Smooth muscle cell (in vitro differentiated cells): ENCODE measurements at regions not wholly inside any gene's neighbourhood (a gene's known extent, or its start where the extent isn't known, plus 50 kb on each side); places are given as distances from the start of the nearest gene placed in this dataset.

Source experiments
- DNase-seq: peaks from one replicate; lab custom pipeline; 2025; ENCODE audit not compliant: unreplicated experiment; lab: John Stamatoyannopoulos, UW
- H2AFZ ChIP-seq: fragments of 200-600 bp; sonication (generic); 2 replicates; pipeline ENCODE4 v1.6.0; 2016; ENCODE audit warnings: antibody characterized with exemption, low read depth, mild to moderate bottlenecking
- H3F3A ChIP-seq: fragments of 200-600 bp; sonication (generic); 2 replicates; pipeline ENCODE4 v1.6.0; 2017; ENCODE audit warnings: antibody characterized with exemption, low read depth
- H3K27ac ChIP-seq: fragments of 200-600 bp; sonication (generic); 2 replicates; pipeline ENCODE4 v1.5.1; 2016; ENCODE audit warnings: low read depth, mild to moderate bottlenecking
- H3K27me3 ChIP-seq: fragments of 200-600 bp; sonication (generic); 2 replicates; pipeline ENCODE4 v1.6.1; 2016; ENCODE audit warnings: low read depth, mild to moderate bottlenecking
- H3K36me3 ChIP-seq: fragments of 200-600 bp; sonication (generic); 2 replicates; pipeline ENCODE4 v1.5.1; 2016; ENCODE audit warnings: low read depth
- H3K4me1 ChIP-seq: fragments of 200-600 bp; sonication (generic); 2 replicates; pipeline ENCODE4 v1.5.1; 2016; ENCODE audit warnings: low read depth
- H3K4me2 ChIP-seq: fragments of 200-600 bp; sonication (generic); 2 replicates; pipeline ENCODE4 v1.6.0; 2016; ENCODE audit warnings: mild to moderate bottlenecking
- H3K4me3 ChIP-seq: fragments of 200-600 bp; sonication (generic); 2 replicates; pipeline ENCODE4 v1.5.1; 2016; ENCODE audit warnings: mild to moderate bottlenecking
- H3K79me2 ChIP-seq: fragments of 200-600 bp; sonication (generic); 2 replicates; pipeline ENCODE4 v1.6.0; 2016; ENCODE audit warnings: low read depth, mild to moderate bottlenecking
- H3K9ac ChIP-seq: fragments of 200-600 bp; sonication (generic); 2 replicates; pipeline ENCODE4 v1.6.0; 2016; ENCODE audit warnings: low read depth
- H3K9me3 ChIP-seq: fragments of 200-600 bp; sonication (generic); replicated peaks from 2 replicates; pipeline ENCODE4 v1.5.1; 2016; ENCODE audit warnings: low read depth
- H4K20me1 ChIP-seq: fragments of 200-600 bp; sonication (generic); 2 replicates; pipeline ENCODE4 v1.6.0; 2016; ENCODE audit warnings: low read depth
- WGBS: methylation state at CpG from one replicate; pipeline ENCODE4 v1.1.7; 2016; ENCODE audit warnings: low lambda C conversion rate; 5-methylcytosine and 5-hydroxymethylcytosine counted together
- TF ChIP-seq, protein P1 (sequence below): fragments of 200-600 bp; sonication (generic); IDR thresholded peaks from 2 replicates; pipeline ENCODE4 v1.5.1; 2017; ENCODE audit warnings: borderline replicate concordance, mild to moderate bottlenecking, antibody characterized with exemption; ENCODE audit not compliant: insufficient read depth, poor library complexity, severe bottlenecking

DNA sequence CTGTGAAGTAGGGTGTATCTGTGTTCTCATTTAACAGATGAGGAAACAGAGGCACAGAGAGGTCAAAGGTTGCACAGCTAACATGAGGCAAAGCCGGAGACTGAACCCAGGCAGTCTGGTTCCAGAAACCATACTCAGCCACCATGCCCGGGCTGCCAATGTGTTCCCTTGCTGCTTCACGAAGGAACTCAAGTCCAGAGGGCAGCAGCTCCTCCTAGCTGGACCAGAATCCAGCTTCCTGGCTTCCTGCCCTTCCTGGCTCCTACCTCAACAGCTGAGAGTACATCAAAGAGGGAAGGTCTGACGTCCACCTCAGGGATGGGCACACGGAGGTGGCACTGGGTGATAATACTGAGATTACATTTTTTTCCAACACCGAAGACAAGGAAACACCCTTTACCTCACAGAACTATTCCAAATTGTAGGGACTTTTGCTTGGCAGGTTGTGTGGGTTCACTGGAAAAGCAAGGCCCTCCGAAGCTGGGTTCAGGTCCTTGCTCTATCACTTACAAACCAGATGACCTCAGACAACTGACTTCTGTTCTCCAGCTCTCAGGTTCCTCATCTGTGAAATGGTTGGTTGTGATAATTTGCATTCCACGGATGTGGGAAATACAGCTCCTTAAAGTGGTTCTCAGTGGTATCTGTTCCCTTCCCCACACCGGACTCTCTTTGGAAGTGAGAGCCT is 154.1 kb upstream of the ZMIZ1 start:
- no peaks in the 10 kb centered on the region for H3K27me3 ChIP-seq
- TF ChIP-seq, protein P1, sequence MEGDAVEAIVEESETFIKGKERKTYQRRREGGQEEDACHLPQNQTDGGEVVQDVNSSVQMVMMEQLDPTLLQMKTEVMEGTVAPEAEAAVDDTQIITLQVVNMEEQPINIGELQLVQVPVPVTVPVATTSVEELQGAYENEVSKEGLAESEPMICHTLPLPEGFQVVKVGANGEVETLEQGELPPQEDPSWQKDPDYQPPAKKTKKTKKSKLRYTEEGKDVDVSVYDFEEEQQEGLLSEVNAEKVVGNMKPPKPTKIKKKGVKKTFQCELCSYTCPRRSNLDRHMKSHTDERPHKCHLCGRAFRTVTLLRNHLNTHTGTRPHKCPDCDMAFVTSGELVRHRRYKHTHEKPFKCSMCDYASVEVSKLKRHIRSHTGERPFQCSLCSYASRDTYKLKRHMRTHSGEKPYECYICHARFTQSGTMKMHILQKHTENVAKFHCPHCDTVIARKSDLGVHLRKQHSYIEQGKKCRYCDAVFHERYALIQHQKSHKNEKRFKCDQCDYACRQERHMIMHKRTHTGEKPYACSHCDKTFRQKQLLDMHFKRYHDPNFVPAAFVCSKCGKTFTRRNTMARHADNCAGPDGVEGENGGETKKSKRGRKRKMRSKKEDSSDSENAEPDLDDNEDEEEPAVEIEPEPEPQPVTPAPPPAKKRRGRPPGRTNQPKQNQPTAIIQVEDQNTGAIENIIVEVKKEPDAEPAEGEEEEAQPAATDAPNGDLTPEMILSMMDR, result no peak
- no peaks in the 10 kb centered on the region for H3K9me3 ChIP-seq
- peaks cover 22% of the 10 kb centered on the region for H3K4me1 ChIP-seq
- no peak for DNase-seq
- no peaks in the 10 kb centered on the region for H4K20me1 ChIP-seq
- no peak overlapping the region for H3K27ac ChIP-seq
- no peaks in the 10 kb centered on the region for H3F3A ChIP-seq
- H3K79me2 ChIP-seq, result no peaks in the 10 kb centered on the region
- H2AFZ ChIP-seq, result no peak overlapping the region
- no peak overlapping the region for H3K4me2 ChIP-seq
- H3K36me3 ChIP-seq, result no peaks in the 10 kb centered on the region
- H3K9ac ChIP-seq, result no peak overlapping the region
- H3K4me3 ChIP-seq, result no peak overlapping the region
- 84% methylated on average over 9 of the region's 9 CpGs for WGBS

DNA sequence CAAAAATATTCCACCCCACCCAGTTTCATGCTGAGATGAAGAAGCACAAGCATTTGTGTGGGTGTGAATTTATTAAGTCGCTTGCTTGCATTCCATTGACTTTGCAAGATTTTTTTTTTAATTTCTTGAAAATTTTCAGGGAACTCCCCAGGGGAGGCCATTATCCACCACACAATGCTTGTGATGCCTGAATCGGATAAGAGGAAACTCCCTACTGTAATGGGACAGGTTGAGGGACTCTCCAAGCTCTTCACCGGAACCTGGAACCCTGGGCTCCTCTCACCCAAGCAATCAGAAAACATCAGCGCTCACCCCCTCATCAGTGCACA is 153.6 kb upstream of the ZMIZ1 start:
- Histone ChIP-seq H3K27ac (no peak overlapping the region), H3K9ac (no peak overlapping the region), H2AFZ (no peak overlapping the region), H3K27me3 (no peaks in the 10 kb centered on the region), H3K4me2 (no peak overlapping the region), H3K4me1 (peaks cover 22% of the 10 kb centered on the region), H3K4me3 (no peak overlapping the region), H3K79me2 (no peaks in the 10 kb centered on the region), H4K20me1 (no peaks in the 10 kb centered on the region), H3F3A (no peaks in the 10 kb centered on the region), H3K9me3 (no peaks in the 10 kb centered on the region), H3K36me3 (no peaks in the 10 kb centered on the region)
- WGBS, result 89% methylated on average over 4 of the region's 4 CpGs
- TF ChIP-seq, protein P1, result no peak
- no peak for DNase-seq

DNA sequence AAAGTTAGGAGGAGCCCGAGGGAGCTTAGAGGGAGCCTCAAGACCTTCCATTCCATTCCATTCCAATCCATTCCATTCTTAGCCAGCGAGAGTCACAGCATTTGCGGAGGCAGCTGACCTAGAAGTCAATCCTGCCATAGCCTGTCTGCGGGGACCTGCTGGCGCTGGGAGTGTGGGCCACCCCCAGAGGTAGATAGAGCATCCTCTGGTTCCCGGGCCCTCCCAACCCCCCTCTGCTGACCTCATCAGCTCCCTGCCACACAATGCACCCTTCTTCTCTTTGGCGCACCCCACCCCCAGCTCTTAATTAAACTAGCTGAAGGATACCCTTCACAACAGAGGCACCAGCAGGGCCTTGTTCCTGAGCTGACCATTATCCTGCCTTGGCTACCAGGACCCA is 152.5 kb upstream of the ZMIZ1 start:
- H3K9ac ChIP-seq, result no peak overlapping the region

More for the DNA sequence above, 152.5 kb upstream of the ZMIZ1 start:
- no peaks in the 10 kb centered on the region for H3K27me3 ChIP-seq
- H2AFZ ChIP-seq, result no peak overlapping the region
- 87% methylated on average over 7 of the region's 7 CpGs for WGBS
- H3K36me3 ChIP-seq, result no peaks in the 10 kb centered on the region
- no peaks in the 10 kb centered on the region for H3K9me3 ChIP-seq
- no peaks in the 10 kb centered on the region for H3F3A ChIP-seq
- no peak for DNase-seq
- TF ChIP-seq, protein P1, result no peak
- H3K4me3 ChIP-seq, result no peak overlapping the region
- H3K27ac ChIP-seq, result no peak overlapping the region
- H3K4me1 ChIP-seq, result peaks cover 22% of the 10 kb centered on the region
- H3K79me2 ChIP-seq, result no peaks in the 10 kb centered on the region
- H4K20me1 ChIP-seq, result no peaks in the 10 kb centered on the region
- no peak overlapping the region for H3K4me2 ChIP-seq
